Endothelial cell of umbilical vein (primary cell): ENCODE measurements at regions not wholly inside any gene's neighbourhood (a gene's known extent, or its start where the extent isn't known, plus 50 kb on each side); places are given as distances from the start of the nearest gene placed in this dataset.

Source experiments
- CTCF ChIP-seq, 2 donors: IDR thresholded peaks; 1 replicate in 1 of 2; 2 replicates in 1 of 2; pipeline ENCODE4 v1.5.1; 2011; ENCODE audit warnings: low read length in 2 of 2, mild to moderate bottlenecking in 2 of 2, moderate library complexity in 2 of 2, control low read depth in 1 of 2, inconsistent platforms in 1 of 2, low read depth in 1 of 2; ENCODE audit not compliant: insufficient read depth in 1 of 2; ENCODE audit errors: extremely low read depth in 1 of 2
- EZH2 ChIP-seq: IDR thresholded peaks from 2 replicates; pipeline ENCODE4 v1.6.1; 2012; ENCODE audit warnings: borderline replicate concordance, low read depth, mild to moderate bottlenecking, moderate library complexity, low read length, inconsistent platforms; ENCODE audit not compliant: severe bottlenecking
- FOS ChIP-seq: IDR thresholded peaks from 2 replicates; pipeline ENCODE4 v1.6.1; 2011; ENCODE audit warnings: mild to moderate bottlenecking, low read length, moderate library complexity, borderline replicate concordance; ENCODE audit not compliant: insufficient read depth
- GATA2 ChIP-seq: IDR thresholded peaks from 2 replicates; pipeline ENCODE4 v1.7.0; 2011; ENCODE audit warnings: low read depth, mild to moderate bottlenecking, moderate library complexity, mixed read lengths, low read length; ENCODE audit not compliant: insufficient read length, insufficient read depth
- MAX ChIP-seq: IDR thresholded peaks from 2 replicates; pipeline ENCODE4 v1.6.1; 2011; ENCODE audit not compliant: insufficient read depth, insufficient read length
- MYC ChIP-seq: IDR thresholded peaks from one replicate; pipeline ENCODE4 v1.6.1; 2011; ENCODE audit warnings: mild to moderate bottlenecking, low read depth, low read length
- POLR2A ChIP-seq: IDR thresholded peaks from 2 replicates; pipeline ENCODE4 v1.6.1; 2012; ENCODE audit warnings: low read depth, mild to moderate bottlenecking, control low read depth, low read length
- POLR2AphosphoS5 ChIP-seq: IDR thresholded peaks from 2 replicates; pipeline ENCODE4 v1.6.1; 2012; ENCODE audit warnings: low read depth, mild to moderate bottlenecking, control low read depth, low read length, moderate library complexity; ENCODE audit not compliant: insufficient read depth

- no peak for TF ChIP-seq POLR2A
- TF ChIP-seq CTCF (IDR thresholded peaks at IDR 0.05; ENCODE audit: extremely low read depth in 1 of 2, insufficient read depth in 1 of 2, low read depth in 1 of 2, low read length in 2 of 2): no peak
- TF ChIP-seq MAX: no peak
- TF ChIP-seq EZH2: no peak
- no peak for TF ChIP-seq MYC
- no peak for TF ChIP-seq POLR2AphosphoS5
- no peak for TF ChIP-seq FOS
- no peak for TF ChIP-seq GATA2
Measured at GRCh38 chr13:89315287-89315686, 1644.1 kb downstream of the SLITRK5 start.
